Keratinocyte (primary cell): ENCODE measurements at regions not wholly inside any gene's neighbourhood (a gene's known extent, or its start where the extent isn't known, plus 50 kb on each side); places are given as distances from the start of the nearest gene placed in this dataset.

Source experiments
- DNase-seq: peaks from one replicate; pipeline ENCODE4 v3.0.0-alpha.2; 2011; ENCODE audit warnings: low read depth, missing footprints, low spot score
- FAIRE-seq: peaks from 2 replicates; lab custom pipeline; 2011; peaks lifted over from hg19 to GRCh38; lab: Jason Lieb, UNC
- H2AFZ ChIP-seq: 2 replicates; pipeline ENCODE4 v1.6.0; 2012; ENCODE audit warnings: low read length, control low read depth, inconsistent platforms; ENCODE audit not compliant: control insufficient read depth
- H3K27ac ChIP-seq: 2 replicates; pipeline ENCODE4 v1.5.1; 2011; ENCODE audit warnings: low read length; ENCODE audit not compliant: control insufficient read depth, insufficient read depth
- H3K27me3 ChIP-seq: 3 replicates; pipeline ENCODE4 v1.6.0; 2011; ENCODE audit warnings: low read length; ENCODE audit not compliant: control insufficient read depth, insufficient read depth; ENCODE audit errors: extremely low read depth
- H3K36me3 ChIP-seq, 2 experiments: 2 replicates in 1 of 2; 3 replicates in 1 of 2; pipeline ENCODE4 v1.5.1; 2011; ENCODE audit warnings: low read length in 2 of 2, mild to moderate bottlenecking in 1 of 2; ENCODE audit not compliant: control insufficient read depth in 2 of 2, insufficient read depth in 2 of 2; ENCODE audit errors: extremely low read depth in 1 of 2
- H3K4me1 ChIP-seq: 3 replicates; pipeline ENCODE4 v1.5.1; 2011; ENCODE audit warnings: low read length; ENCODE audit not compliant: control insufficient read depth, insufficient read depth; ENCODE audit errors: extremely low read depth
- H3K4me2 ChIP-seq: 3 replicates; pipeline ENCODE4 v1.6.0; 2011; ENCODE audit warnings: low read depth, low read length; ENCODE audit not compliant: control insufficient read depth, insufficient read depth; ENCODE audit errors: extremely low read depth
- H3K4me3 ChIP-seq, 3 experiments: fragments of 200-600 bp in 1 of 3; sonication (generic) in 1 of 3; 2 replicates in 2 of 3; 3 replicates in 1 of 3; pipeline ENCODE4 v1.5.1; 2011 to 2016; ENCODE audit warnings: low read length in 3 of 3, mild to moderate bottlenecking in 3 of 3, control low read depth in 2 of 3, inconsistent platforms in 1 of 3, low read depth in 1 of 3, mixed read lengths in 1 of 3, mixed run types in 1 of 3, moderate library complexity in 1 of 3; ENCODE audit not compliant: control insufficient read depth in 2 of 3, insufficient read depth in 2 of 3; ENCODE audit errors: extremely low read depth in 1 of 3
- H3K79me2 ChIP-seq: 2 replicates; pipeline ENCODE4 v1.6.0; 2012; ENCODE audit warnings: low read length; ENCODE audit not compliant: control insufficient read depth, insufficient read depth
- H3K9ac ChIP-seq: 3 replicates; pipeline ENCODE4 v1.6.0; 2011; ENCODE audit warnings: low read length; ENCODE audit not compliant: control insufficient read depth, insufficient read depth; ENCODE audit errors: extremely low read depth
- H3K9me1 ChIP-seq: 3 replicates; pipeline ENCODE4 v1.6.0; 2011; ENCODE audit warnings: low read length; ENCODE audit not compliant: control insufficient read depth, insufficient read depth; ENCODE audit errors: extremely low read depth
- H3K9me3 ChIP-seq: 2 replicates; pipeline ENCODE4 v1.5.1; 2012; ENCODE audit warnings: low read depth, low read length; ENCODE audit not compliant: control insufficient read depth
- H4K20me1 ChIP-seq: 3 replicates; pipeline ENCODE4 v1.6.0; 2011; ENCODE audit warnings: low read length; ENCODE audit not compliant: control insufficient read depth, insufficient read depth; ENCODE audit errors: extremely low read depth
- EZH2 ChIP-seq: IDR thresholded peaks from one replicate; pipeline ENCODE4 v1.6.1; 2012; ENCODE audit warnings: inconsistent platforms, mild to moderate bottlenecking, low read length, moderate library complexity
- dilution Hi-C: fragments of 300-500 bp; cut with MboI; formaldehyde crosslinking; loops from one replicate; pipeline ENCODE4 v1.7.0; 2020; ENCODE audit warnings: low sequenced_read_pairs; ENCODE audit not compliant: extremely low pct_ligation_motif_present
- TF ChIP-seq, protein P1 (sequence below), 3 experiments: IDR thresholded peaks in 1 of 3; conservative IDR thresholded peaks in 1 of 3; optimal IDR thresholded peaks in 1 of 3; 2 replicates in 2 of 3; 3 replicates in 1 of 3; pipeline versions ENCODE3 to v1.5.1; 2011; ENCODE audit warnings: low read length in 3 of 3, mild to moderate bottlenecking in 3 of 3, moderate library complexity in 2 of 3, control low read depth in 1 of 3, inconsistent platforms in 1 of 3; ENCODE audit not compliant: insufficient read depth in 2 of 3; ENCODE audit errors: extremely low read depth in 1 of 3

GRCh38 chr20:39574061-39574460, 611.9 kb downstream of the DHX35 start:
- Histone ChIP-seq H3K9ac (no peak overlapping the region), H2AFZ (no peak overlapping the region), H3K4me3 (no peak overlapping the region), H3K9me1 (no peaks in the 10 kb centered on the region), H3K9me3 (no peaks in the 10 kb centered on the region), H3K4me1 (no peaks in the 10 kb centered on the region), H4K20me1 (no peaks in the 10 kb centered on the region), H3K27me3 (no peaks in the 10 kb centered on the region), H3K27ac (no peak overlapping the region), H3K36me3 (no peaks in the 10 kb centered on the region), H3K4me2 (no peak overlapping the region), H3K79me2 (no peaks in the 10 kb centered on the region)
- no peak for DNase-seq
- TF ChIP-seq EZH2: no peak
- TF ChIP-seq, protein P1, sequence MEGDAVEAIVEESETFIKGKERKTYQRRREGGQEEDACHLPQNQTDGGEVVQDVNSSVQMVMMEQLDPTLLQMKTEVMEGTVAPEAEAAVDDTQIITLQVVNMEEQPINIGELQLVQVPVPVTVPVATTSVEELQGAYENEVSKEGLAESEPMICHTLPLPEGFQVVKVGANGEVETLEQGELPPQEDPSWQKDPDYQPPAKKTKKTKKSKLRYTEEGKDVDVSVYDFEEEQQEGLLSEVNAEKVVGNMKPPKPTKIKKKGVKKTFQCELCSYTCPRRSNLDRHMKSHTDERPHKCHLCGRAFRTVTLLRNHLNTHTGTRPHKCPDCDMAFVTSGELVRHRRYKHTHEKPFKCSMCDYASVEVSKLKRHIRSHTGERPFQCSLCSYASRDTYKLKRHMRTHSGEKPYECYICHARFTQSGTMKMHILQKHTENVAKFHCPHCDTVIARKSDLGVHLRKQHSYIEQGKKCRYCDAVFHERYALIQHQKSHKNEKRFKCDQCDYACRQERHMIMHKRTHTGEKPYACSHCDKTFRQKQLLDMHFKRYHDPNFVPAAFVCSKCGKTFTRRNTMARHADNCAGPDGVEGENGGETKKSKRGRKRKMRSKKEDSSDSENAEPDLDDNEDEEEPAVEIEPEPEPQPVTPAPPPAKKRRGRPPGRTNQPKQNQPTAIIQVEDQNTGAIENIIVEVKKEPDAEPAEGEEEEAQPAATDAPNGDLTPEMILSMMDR (optimal IDR thresholded peaks at IDR 0.05 in 1 of 3, IDR thresholded peaks at IDR 0.05 in 1 of 3, conservative IDR thresholded peaks at IDR 0.05 in 1 of 3; ENCODE audit: extremely low read depth in 1 of 3, insufficient read depth in 2 of 3, low read length in 3 of 3): no peak
- FAIRE-seq: no peak
- dilution Hi-C loops: no loop called here

DNA sequence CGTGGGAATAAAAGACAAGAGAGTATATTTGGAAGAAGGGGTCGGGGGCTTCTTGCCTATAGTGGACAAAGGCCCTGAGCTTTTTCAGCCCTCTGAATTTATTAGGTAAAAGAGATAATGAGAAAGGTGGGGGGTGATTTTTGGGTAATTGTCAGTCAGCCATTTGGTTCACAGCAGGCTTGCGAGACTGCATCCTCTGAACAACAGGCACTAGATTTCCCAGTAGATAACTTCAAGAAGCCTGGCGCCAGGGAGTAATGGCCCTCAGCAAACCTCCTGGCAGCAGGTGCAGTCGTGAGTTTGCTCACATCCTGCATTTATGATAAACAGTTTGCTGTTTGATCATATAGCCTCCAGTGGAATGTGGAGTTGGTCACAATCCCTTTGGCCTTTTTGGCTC, 609.0 kb downstream of the DHX35 start:
- TF ChIP-seq, protein P1 (optimal IDR thresholded peaks at IDR 0.05 in 1 of 3, IDR thresholded peaks at IDR 0.05 in 1 of 3, conservative IDR thresholded peaks at IDR 0.05 in 1 of 3; ENCODE audit: extremely low read depth in 1 of 3, insufficient read depth in 2 of 3, low read length in 3 of 3): no peak
- TF ChIP-seq EZH2: no peak
- Histone ChIP-seq H3K27ac (no peak overlapping the region), H3K9me3 (no peaks in the 10 kb centered on the region), H3K4me1 (no peaks in the 10 kb centered on the region), H3K79me2 (no peaks in the 10 kb centered on the region), H3K4me3 (no peak overlapping the region), H2AFZ (no peak overlapping the region), H4K20me1 (no peaks in the 10 kb centered on the region), H3K36me3 (no peaks in the 10 kb centered on the region), H3K27me3 (no peaks in the 10 kb centered on the region), H3K9me1 (no peaks in the 10 kb centered on the region), H3K4me2 (no peak overlapping the region), H3K9ac (no peak overlapping the region)
- dilution Hi-C loops: no loop called here
- DNase-seq (no peak), FAIRE-seq (no peak)
